Sigmoid colon (tissue), 6 donors: ENCODE measurements at regions not wholly inside any gene's neighbourhood (a gene's known extent, or its start where the extent isn't known, plus 50 kb on each side); places are given as distances from the start of the nearest gene placed in this dataset.
"Not testable (repeated sequence)": the region's sequence is repeated elsewhere in the genome, so short reads cannot be mapped to it uniquely, and the experiment has no call there.

Source experiments
- DNase-seq: peaks from one replicate; pipeline ENCODE4 v3.0.0-alpha.2; 2019
- H3K27ac ChIP-seq, 4 donors: fragments of 200-600 bp; sonication (generic); one replicate each; pipeline ENCODE4 v1.5.1; 2016 to 2019; ENCODE audit warnings: mild to moderate bottlenecking in 1 of 4
- H3K27me3 ChIP-seq, 3 donors: fragments of 200-600 bp; sonication (generic); one replicate each; pipeline ENCODE4 v1.5.1; 2019; ENCODE audit warnings: mild to moderate bottlenecking in 1 of 3
- H3K36me3 ChIP-seq, 4 donors: fragments of 200-600 bp; sonication (generic); one replicate each; pipeline ENCODE4 v1.5.1; 2016 to 2019
- H3K4me1 ChIP-seq, 4 donors: fragments of 200-600 bp; sonication (generic); one replicate each; pipeline ENCODE4 v1.5.1; 2017 to 2019
- H3K4me3 ChIP-seq, 4 donors: fragments of 200-600 bp; sonication (generic); one replicate each; pipeline ENCODE4 v1.5.1; 2017 to 2019; ENCODE audit warnings: mild to moderate bottlenecking in 2 of 4, moderate library complexity in 1 of 4
- H3K9me3 ChIP-seq, 4 donors: fragments of 200-600 bp in 3 of 4; sonication (generic) in 3 of 4; one replicate each; pipeline versions ENCODE4 v1.5.1 to v1.6.1; 2013 to 2019
- EP300 ChIP-seq, 4 donors: sonication (generic); formaldehyde crosslinking; IDR thresholded peaks; one replicate each; pipeline ENCODE4 v1.6.1; 2017; ENCODE audit warnings: antibody characterized with exemption in 4 of 4
- POLR2A ChIP-seq, 2 donors: fragments of 450-650 bp; IDR thresholded peaks; one replicate each; pipeline ENCODE4 v1.6.1; 2016; ENCODE audit warnings: antibody characterized with exemption in 2 of 2, mild to moderate bottlenecking in 2 of 2, moderate library complexity in 2 of 2
- POLR2AphosphoS5 ChIP-seq, 4 donors: sonication (generic); formaldehyde crosslinking; IDR thresholded peaks; one replicate each; pipeline ENCODE4 v1.6.1; 2017; ENCODE audit warnings: antibody characterized with exemption in 4 of 4
- WGBS, 2 donors: extraction: QIAGEN DNeasy Blood & Tissue Kit; methylation state at CpG; one replicate each; pipeline ENCODE4 v1.1.7; 2013; 5-methylcytosine and 5-hydroxymethylcytosine counted together
- intact Hi-C: fragments of 100-400 bp; cut with DNase I; formaldehyde crosslinking; loops from one replicate; pipeline ENCODE4 v1.15.1; 2023
- small RNA-seq, 3 donors: library from RNA; depleted of rRNA; stranded (forward); fragments of <200 nt; gene quantifications; one replicate each; pipeline ENCODE3, GENCODE V24; 2016
- TF ChIP-seq, protein P1 (sequence below), 4 experiments: fragments of 450-650 bp in 3 of 4; fragments of 200-600 bp in 1 of 4; IDR thresholded peaks; one replicate each; pipeline ENCODE4 v1.5.1; 2016 to 2019; ENCODE audit warnings: antibody characterized with exemption in 4 of 4, mild to moderate bottlenecking in 3 of 4, moderate library complexity in 2 of 4
- donor health status: healthy with polysubstance abuse.
- donor health status: healthy.

DNA sequence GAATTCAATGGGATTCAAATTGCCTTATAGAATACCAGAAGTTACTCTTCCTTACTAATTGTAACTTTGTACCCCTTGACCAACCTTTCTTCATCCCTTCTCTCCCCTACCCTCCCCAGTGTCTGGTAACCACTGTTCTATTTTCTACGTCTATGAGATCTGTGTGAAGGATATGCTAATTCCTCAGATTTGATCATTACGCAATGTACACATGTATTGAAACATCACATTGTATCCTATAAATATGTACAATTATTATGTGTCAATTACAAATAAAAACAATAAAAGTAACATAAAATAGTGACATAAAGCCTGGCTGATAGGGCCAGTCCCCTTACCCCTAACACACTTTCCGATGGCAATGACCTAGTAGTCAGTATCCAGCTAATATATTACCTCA lies 95.1 kb upstream of the GRIA3 start:
- Histone ChIP-seq H3K27ac (no peak overlapping the region), H3K27me3 (no peaks in the 10 kb centered on the region), H3K9me3 (no peaks in the 10 kb centered on the region), H3K36me3 (no peaks in the 10 kb centered on the region), H3K4me1 (no peaks in the 10 kb centered on the region), H3K4me3 (no peak overlapping the region)
- 82 to 91% methylated on average over 3 of the region's 3 CpGs for WGBS, 2 donors
- TF ChIP-seq POLR2A (IDR thresholded peaks at IDR 0.05) (no peak), EP300 (IDR thresholded peaks at IDR 0.05) (no peak), POLR2AphosphoS5 (IDR thresholded peaks at IDR 0.05) (no peak)
- TF ChIP-seq, protein P1, sequence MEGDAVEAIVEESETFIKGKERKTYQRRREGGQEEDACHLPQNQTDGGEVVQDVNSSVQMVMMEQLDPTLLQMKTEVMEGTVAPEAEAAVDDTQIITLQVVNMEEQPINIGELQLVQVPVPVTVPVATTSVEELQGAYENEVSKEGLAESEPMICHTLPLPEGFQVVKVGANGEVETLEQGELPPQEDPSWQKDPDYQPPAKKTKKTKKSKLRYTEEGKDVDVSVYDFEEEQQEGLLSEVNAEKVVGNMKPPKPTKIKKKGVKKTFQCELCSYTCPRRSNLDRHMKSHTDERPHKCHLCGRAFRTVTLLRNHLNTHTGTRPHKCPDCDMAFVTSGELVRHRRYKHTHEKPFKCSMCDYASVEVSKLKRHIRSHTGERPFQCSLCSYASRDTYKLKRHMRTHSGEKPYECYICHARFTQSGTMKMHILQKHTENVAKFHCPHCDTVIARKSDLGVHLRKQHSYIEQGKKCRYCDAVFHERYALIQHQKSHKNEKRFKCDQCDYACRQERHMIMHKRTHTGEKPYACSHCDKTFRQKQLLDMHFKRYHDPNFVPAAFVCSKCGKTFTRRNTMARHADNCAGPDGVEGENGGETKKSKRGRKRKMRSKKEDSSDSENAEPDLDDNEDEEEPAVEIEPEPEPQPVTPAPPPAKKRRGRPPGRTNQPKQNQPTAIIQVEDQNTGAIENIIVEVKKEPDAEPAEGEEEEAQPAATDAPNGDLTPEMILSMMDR (IDR thresholded peaks at IDR 0.05): no peak
- intact Hi-C loops: no loop called here
- DNase-seq: no peak

DNA sequence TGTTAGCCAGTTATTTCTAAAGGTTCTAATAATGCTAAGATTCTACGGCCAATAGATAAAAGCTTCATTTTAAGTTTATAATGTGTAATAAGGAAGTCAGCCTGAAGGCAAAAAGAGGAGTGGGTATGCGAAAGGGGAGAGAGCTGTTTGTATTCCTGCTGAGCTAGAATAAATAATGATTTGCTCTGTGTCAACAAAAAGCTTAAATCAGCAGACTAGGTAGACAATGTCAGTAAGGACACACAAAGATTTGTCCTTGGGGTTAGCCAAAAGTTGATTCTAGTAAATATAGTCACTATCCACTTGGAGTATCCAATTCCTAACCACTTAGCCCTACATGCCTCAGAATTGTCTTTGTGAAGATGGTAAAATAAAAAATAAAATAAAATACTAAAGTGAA lies 90.3 kb upstream of the GRIA3 start:
- Histone ChIP-seq H3K27ac (no peak overlapping the region), H3K9me3 (no peaks in the 10 kb centered on the region)
- no peak for TF ChIP-seq POLR2A (IDR thresholded peaks at IDR 0.05)
- no peak for TF ChIP-seq EP300 (IDR thresholded peaks at IDR 0.05)

DNA sequence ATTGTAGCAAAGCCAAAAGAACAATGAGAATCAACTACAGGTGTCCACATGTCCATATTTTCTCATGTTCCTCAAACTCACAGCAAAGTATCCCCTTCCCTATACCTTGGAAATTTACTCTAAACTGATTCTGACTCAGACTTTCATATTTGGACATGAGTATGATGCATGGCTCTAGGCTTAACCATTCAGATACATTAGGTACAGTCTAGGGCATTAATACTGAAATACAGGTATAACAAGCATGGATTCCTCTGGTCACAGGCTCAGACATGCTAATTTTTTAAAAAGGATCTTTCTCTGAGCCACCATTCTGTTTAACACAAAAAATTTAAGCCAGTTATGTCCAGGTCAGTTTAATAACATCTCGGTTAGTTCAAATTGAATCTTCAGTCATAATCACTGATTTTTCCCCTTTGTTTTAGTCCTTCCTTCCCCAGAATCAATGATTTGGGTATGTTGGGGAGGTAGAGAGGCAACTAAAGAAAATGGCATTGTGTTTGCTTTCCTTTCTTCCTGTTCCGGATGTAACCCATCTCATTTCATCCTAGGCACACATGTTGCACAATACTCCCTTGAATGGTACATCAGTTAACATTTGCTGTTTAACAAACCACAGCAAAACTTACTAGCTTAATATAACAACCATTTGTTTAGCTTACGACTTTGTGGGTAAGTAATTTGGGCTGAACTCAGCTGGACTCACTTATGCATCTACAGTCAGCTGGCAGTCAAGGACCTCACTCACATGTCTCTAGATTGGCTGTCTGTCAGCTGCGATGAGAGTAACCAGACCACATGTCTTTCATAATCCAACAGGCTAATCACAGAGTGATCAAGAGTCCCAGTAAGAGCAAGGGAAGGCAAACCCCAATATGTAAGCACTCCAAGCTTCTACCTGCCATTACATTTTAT lies 75.3 kb upstream of the GRIA3 start:
- H3K9me3 ChIP-seq: no peaks in the 10 kb centered on the region
- H3K4me3 ChIP-seq: no peak overlapping the region
- no peaks in the 10 kb centered on the region for H3K4me1 ChIP-seq
- no peak overlapping the region for H3K27ac ChIP-seq
- DNase-seq: no peak
- no peaks in the 10 kb centered on the region for H3K27me3 ChIP-seq
- intact Hi-C loops: no loop called here
- WGBS, 2 donors: 80 to 85% methylated on average over 4 of the region's 4 CpGs
- H3K36me3 ChIP-seq: no peaks in the 10 kb centered on the region
- TF ChIP-seq POLR2A (IDR thresholded peaks at IDR 0.05) (no peak), POLR2AphosphoS5 (IDR thresholded peaks at IDR 0.05) (no peak), EP300 (IDR thresholded peaks at IDR 0.05) (no peak)
- TF ChIP-seq, protein P1 (IDR thresholded peaks at IDR 0.05): no peak

More for the DNA sequence above, 90.3 kb upstream of the GRIA3 start:
- intact Hi-C loops: no loop called here
- Histone ChIP-seq H3K4me3 (no peak overlapping the region), H3K27me3 (no peaks in the 10 kb centered on the region), H3K4me1 (no peaks in the 10 kb centered on the region), H3K36me3 (no peaks in the 10 kb centered on the region)
- no peak for DNase-seq
- 19 to 47% methylated on average over 2 of the region's 2 CpGs for WGBS, 2 donors

DNA sequence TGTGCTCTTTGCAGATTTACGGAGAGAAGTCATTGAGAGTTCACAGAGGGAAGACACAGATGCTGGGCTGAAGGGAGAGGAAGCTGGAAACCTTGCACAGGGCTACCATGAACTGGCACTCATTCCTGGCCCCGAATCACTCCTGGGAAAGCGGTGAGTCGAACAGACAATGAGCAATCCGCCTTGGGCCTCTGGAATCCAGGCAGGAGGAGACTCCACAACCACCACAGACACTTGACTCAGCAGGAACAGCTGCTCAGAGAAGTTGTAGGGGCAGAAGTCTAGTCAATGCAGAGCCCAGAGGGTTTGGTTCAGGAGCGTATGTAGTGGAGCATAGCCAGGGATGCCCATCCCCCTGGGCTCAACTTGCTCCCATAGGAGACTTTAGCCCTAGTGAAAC lies 62.8 kb upstream of the GRIA3 start:
- H3K9me3 ChIP-seq: no peaks in the 10 kb centered on the region
- TF ChIP-seq POLR2A (IDR thresholded peaks at IDR 0.05): no peak
- no peak for TF ChIP-seq POLR2AphosphoS5 (IDR thresholded peaks at IDR 0.05)
- TF ChIP-seq EP300 (IDR thresholded peaks at IDR 0.05): no peak
- TF ChIP-seq, protein P1 (IDR thresholded peaks at IDR 0.05): no peak
- H3K4me3 ChIP-seq: no peak overlapping the region
- no peak for DNase-seq
- H3K36me3 ChIP-seq: no peaks in the 10 kb centered on the region
- WGBS, 2 donors: 89 to 90% methylated on average over 6 of the region's 6 CpGs
- H3K27ac ChIP-seq: no peak overlapping the region
- H3K27me3 ChIP-seq: no peaks in the 10 kb centered on the region
- intact Hi-C loops: no loop called here
- H3K4me1 ChIP-seq: no peaks in the 10 kb centered on the region

DNA sequence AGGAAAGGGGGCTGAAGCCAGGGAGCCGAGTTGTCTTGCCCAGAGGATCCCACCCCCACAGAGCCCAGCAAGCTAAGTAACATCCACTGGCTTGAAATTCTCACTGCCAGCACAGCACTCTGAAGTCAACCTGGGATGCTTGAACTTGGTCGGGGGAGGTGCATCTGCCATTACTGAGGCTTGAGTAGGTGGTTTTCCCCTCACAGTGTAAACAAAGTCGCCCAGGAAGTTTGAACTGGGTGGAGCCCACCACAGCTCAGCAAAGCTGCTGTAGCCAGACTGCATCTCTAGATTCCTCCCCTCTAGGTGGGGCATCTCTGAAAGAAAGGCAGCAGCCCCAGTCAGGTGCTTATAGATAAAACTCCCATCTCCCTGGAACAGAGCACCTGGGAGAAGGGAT lies 54.3 kb upstream of the GRIA3 start:
- intact Hi-C loops, H3K27me3 ChIP-seq, DNase-seq, H3K9me3 ChIP-seq, H3K27ac ChIP-seq, H3K36me3 ChIP-seq, H3K4me1 ChIP-seq, H3K4me3 ChIP-seq: not testable (repeated sequence)
- WGBS, 2 donors: 59 to 63% methylated on average over 3 of the region's 3 CpGs

Small RNAs in the stretch of these regions (small RNA-seq; reads per million reads assigned to genes)
- gene MIR3672 (0 reads per million in 3 donors), gene RF00012 (0 reads per million in 3 donors)
